Liver (tissue), 7 donors: ENCODE measurements at regions not wholly inside any gene's neighbourhood (a gene's known extent, or its start where the extent isn't known, plus 50 kb on each side); places are given as distances from the start of the nearest gene placed in this dataset.

ENCODE experiments used
- DNase-seq: peaks from one replicate; pipeline ENCODE4 v3.0.0-alpha.2; 2017; ENCODE audit warnings: low spot score
- H3K27ac ChIP-seq, 2 donors: one replicate each; pipeline ENCODE4 v1.7.0; 2013; ENCODE audit warnings: inconsistent platforms in 2 of 2, low read length in 2 of 2, control low read depth in 1 of 2, low read depth in 1 of 2, mild to moderate bottlenecking in 1 of 2
- H3K27me3 ChIP-seq, 4 donors: one replicate each; pipeline versions ENCODE4 v1.6.1 to v1.7.0; 2013; ENCODE audit warnings: low read length in 3 of 4, inconsistent platforms in 1 of 4, mild to moderate bottlenecking in 1 of 4, moderate library complexity in 1 of 4; ENCODE audit not compliant: control insufficient read depth in 4 of 4, insufficient read depth in 4 of 4
- H3K36me3 ChIP-seq, 4 donors: one replicate each; pipeline versions ENCODE4 v1.6.1 to v1.7.0; 2013; ENCODE audit warnings: low read length in 3 of 4, mild to moderate bottlenecking in 3 of 4, low read depth in 1 of 4, moderate library complexity in 1 of 4; ENCODE audit not compliant: control insufficient read depth in 4 of 4, insufficient read depth in 3 of 4
- H3K4me1 ChIP-seq, 4 donors: one replicate each; pipeline versions ENCODE4 v1.6.1 to v1.7.0; 2013; ENCODE audit warnings: low read length in 3 of 4, mild to moderate bottlenecking in 3 of 4, moderate library complexity in 1 of 4; ENCODE audit not compliant: control insufficient read depth in 4 of 4, insufficient read depth in 4 of 4
- H3K4me3 ChIP-seq, 3 donors: one replicate each; pipeline versions ENCODE4 v1.6.1 to v1.7.0; 2013; ENCODE audit warnings: low read length in 3 of 3, control low read depth in 1 of 3, low read depth in 1 of 3, mild to moderate bottlenecking in 1 of 3
- H3K9ac ChIP-seq, 2 donors: one replicate each; pipeline ENCODE4 v1.7.0; 2013; ENCODE audit warnings: low read length in 2 of 2, mild to moderate bottlenecking in 2 of 2, moderate library complexity in 2 of 2, control low read depth in 1 of 2, low read depth in 1 of 2
- H3K9me3 ChIP-seq, 4 donors: one replicate each; pipeline versions ENCODE4 v1.6.1 to v1.7.0; 2013; ENCODE audit warnings: low read length in 3 of 4; ENCODE audit not compliant: control insufficient read depth in 4 of 4
- FOXA1 ChIP-seq: IDR thresholded peaks from 2 replicates; pipeline ENCODE4 v1.6.1; 2016; ENCODE audit warnings: antibody characterized with exemption
- FOXA2 ChIP-seq: IDR thresholded peaks from 2 replicates; pipeline ENCODE4 v1.6.1; 2016; ENCODE audit warnings: antibody characterized with exemption
- GABPA ChIP-seq, 2 donors: IDR thresholded peaks in 1 of 2; conservative IDR thresholded peaks in 1 of 2; 2 replicates each; pipeline ENCODE4 v1.6.1; 2016; ENCODE audit warnings: antibody characterized with exemption in 2 of 2, mild to moderate bottlenecking in 1 of 2, moderate library complexity in 1 of 2
- HNF4A ChIP-seq, 2 donors: conservative IDR thresholded peaks; 2 replicates each; pipeline ENCODE4 v1.6.1; 2016; ENCODE audit warnings: antibody characterized with exemption in 2 of 2, mild to moderate bottlenecking in 2 of 2
- HNF4G ChIP-seq: IDR thresholded peaks from 2 replicates; pipeline ENCODE4 v1.6.1; 2016; ENCODE audit warnings: antibody characterized with exemption
- JUND ChIP-seq, 2 donors: IDR thresholded peaks; 2 replicates each; pipeline ENCODE4 v1.6.1; 2016; ENCODE audit warnings: antibody characterized with exemption in 2 of 2
- NR2F2 ChIP-seq: IDR thresholded peaks from 2 replicates; pipeline ENCODE4 v1.6.1; 2016; ENCODE audit warnings: antibody characterized with exemption
- RXRA ChIP-seq, 2 donors: IDR thresholded peaks; 2 replicates each; pipeline ENCODE4 v1.6.1; 2017 to 2018; ENCODE audit warnings: antibody characterized with exemption in 2 of 2, mild to moderate bottlenecking in 1 of 2
- SP1 ChIP-seq: IDR thresholded peaks from 2 replicates; pipeline ENCODE4 v1.6.1; 2018; ENCODE audit warnings: antibody characterized with exemption, mild to moderate bottlenecking
- TAF1 ChIP-seq: conservative IDR thresholded peaks from 2 replicates; pipeline ENCODE4 v1.6.1; 2016; ENCODE audit warnings: antibody characterized with exemption, mild to moderate bottlenecking
- YY1 ChIP-seq: IDR thresholded peaks from 2 replicates; pipeline ENCODE4 v1.6.1; 2016; ENCODE audit warnings: antibody characterized with exemption, mild to moderate bottlenecking
- WGBS: extraction: QIAGEN DNeasy Blood & Tissue Kit; methylation state at CpG from one replicate; pipeline ENCODE4 v1.1.7; 2013; 5-methylcytosine and 5-hydroxymethylcytosine counted together
- TF ChIP-seq, protein P1 (sequence below): IDR thresholded peaks from 2 replicates; pipeline ENCODE4 v1.6.1; 2016; ENCODE audit warnings: antibody characterized with exemption
- TF ChIP-seq, protein P2 (sequence below): IDR thresholded peaks from 2 replicates; pipeline ENCODE4 v1.6.1; 2016; ENCODE audit warnings: antibody characterized with exemption
- TF ChIP-seq, protein P3 (sequence below): IDR thresholded peaks from 2 replicates; pipeline ENCODE4 v1.6.1; 2016; ENCODE audit warnings: antibody characterized with exemption, mild to moderate bottlenecking
- donor health status: healthy.
- donor health status: healthy.
- donor health status: healthy.
- donor health status: healthy.

DNA sequence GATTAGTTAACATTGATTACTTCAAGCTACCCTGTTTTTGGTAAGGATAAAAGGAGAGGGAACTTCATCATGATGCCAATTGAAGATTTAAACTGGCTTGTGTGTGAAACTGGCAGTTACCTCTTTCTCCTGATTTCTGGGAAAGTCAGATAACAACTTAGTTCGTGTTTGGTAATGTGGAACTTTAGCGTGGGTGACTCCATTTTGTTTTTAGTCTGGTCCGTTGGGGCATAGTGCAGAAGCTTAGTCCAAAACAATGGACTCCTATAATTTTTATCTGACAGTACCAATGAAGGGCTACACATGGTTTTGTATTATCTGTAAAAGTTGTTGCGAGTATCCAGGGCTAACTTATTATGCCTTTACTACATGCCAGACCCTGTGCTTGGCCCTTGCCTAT lies 294.9 kb downstream of the GUCY2F start:
- H3K9ac ChIP-seq: no peak overlapping the region
- TF ChIP-seq, protein P1, sequence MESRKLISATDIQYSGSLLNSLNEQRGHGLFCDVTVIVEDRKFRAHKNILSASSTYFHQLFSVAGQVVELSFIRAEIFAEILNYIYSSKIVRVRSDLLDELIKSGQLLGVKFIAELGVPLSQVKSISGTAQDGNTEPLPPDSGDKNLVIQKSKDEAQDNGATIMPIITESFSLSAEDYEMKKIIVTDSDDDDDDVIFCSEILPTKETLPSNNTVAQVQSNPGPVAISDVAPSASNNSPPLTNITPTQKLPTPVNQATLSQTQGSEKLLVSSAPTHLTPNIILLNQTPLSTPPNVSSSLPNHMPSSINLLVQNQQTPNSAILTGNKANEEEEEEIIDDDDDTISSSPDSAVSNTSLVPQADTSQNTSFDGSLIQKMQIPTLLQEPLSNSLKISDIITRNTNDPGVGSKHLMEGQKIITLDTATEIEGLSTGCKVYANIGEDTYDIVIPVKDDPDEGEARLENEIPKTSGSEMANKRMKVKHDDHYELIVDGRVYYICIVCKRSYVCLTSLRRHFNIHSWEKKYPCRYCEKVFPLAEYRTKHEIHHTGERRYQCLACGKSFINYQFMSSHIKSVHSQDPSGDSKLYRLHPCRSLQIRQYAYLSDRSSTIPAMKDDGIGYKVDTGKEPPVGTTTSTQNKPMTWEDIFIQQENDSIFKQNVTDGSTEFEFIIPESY: no peak
- TF ChIP-seq NR2F2 (no peak), JUND (IDR thresholded peaks at IDR 0.05) (no peak), HNF4G (no peak), TAF1 (no peak), SP1 (no peak), YY1 (no peak), FOXA2 (no peak), FOXA1 (no peak), HNF4A (conservative IDR thresholded peaks at IDR 0.05) (no peak)
- TF ChIP-seq, protein P2, sequence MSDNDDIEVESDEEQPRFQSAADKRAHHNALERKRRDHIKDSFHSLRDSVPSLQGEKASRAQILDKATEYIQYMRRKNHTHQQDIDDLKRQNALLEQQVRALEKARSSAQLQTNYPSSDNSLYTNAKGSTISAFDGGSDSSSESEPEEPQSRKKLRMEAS: no peak
- TF ChIP-seq, protein P3, sequence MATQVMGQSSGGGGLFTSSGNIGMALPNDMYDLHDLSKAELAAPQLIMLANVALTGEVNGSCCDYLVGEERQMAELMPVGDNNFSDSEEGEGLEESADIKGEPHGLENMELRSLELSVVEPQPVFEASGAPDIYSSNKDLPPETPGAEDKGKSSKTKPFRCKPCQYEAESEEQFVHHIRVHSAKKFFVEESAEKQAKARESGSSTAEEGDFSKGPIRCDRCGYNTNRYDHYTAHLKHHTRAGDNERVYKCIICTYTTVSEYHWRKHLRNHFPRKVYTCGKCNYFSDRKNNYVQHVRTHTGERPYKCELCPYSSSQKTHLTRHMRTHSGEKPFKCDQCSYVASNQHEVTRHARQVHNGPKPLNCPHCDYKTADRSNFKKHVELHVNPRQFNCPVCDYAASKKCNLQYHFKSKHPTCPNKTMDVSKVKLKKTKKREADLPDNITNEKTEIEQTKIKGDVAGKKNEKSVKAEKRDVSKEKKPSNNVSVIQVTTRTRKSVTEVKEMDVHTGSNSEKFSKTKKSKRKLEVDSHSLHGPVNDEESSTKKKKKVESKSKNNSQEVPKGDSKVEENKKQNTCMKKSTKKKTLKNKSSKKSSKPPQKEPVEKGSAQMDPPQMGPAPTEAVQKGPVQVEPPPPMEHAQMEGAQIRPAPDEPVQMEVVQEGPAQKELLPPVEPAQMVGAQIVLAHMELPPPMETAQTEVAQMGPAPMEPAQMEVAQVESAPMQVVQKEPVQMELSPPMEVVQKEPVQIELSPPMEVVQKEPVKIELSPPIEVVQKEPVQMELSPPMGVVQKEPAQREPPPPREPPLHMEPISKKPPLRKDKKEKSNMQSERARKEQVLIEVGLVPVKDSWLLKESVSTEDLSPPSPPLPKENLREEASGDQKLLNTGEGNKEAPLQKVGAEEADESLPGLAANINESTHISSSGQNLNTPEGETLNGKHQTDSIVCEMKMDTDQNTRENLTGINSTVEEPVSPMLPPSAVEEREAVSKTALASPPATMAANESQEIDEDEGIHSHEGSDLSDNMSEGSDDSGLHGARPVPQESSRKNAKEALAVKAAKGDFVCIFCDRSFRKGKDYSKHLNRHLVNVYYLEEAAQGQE: no peak
- H3K27me3 ChIP-seq: peaks cover 0 to 2% (median 0%) of the 10 kb centered on the region in 4 donors
- no peaks in the 10 kb centered on the region for H3K9me3 ChIP-seq
- DNase-seq: no peak
- 70% methylated on average over 4 of the region's 4 CpGs for WGBS
- no peaks in the 10 kb centered on the region for H3K4me1 ChIP-seq
- H3K27ac ChIP-seq: no peak overlapping the region
- no peak overlapping the region for H3K4me3 ChIP-seq
- no peaks in the 10 kb centered on the region for H3K36me3 ChIP-seq

DNA sequence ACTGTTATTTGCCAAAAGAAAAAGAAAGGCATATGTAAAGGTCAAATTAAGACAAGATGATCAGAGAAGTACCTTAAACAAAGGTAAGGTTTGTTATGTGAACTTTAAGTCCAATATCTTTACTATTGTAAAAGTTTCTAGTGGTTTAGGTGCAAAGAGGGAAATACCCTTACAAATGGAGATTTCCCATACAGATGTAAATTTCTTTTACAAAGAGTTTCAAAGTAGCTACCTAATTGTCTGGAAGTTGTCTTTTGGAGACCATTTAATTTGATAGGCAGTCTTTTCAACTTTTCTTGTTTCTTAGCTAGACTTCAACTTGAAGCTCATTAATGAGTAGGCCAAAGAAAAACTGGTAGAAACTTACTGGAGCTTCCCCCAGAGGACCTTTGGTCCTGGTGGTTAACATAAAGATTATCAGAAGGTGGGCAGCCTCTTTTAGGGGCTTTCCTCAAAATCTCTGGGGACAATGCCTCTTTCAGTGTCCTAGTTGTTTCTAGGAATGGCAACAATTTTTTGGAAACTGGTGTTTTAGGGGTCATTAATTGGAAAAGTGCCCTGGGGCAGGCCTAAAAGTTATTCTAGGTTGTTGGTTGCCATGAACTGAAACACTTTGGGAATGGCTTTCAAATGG lies 297.3 kb downstream of the GUCY2F start:
- Histone ChIP-seq H3K27ac (no peak overlapping the region), H3K27me3 (peaks cover 0 to 2% (median 0%) of the 10 kb centered on the region in 4 donors), H3K4me3 (no peak overlapping the region), H3K9ac (no peak overlapping the region), H3K36me3 (no peaks in the 10 kb centered on the region), H3K4me1 (no peaks in the 10 kb centered on the region), H3K9me3 (no peaks in the 10 kb centered on the region)
- no peak for TF ChIP-seq RXRA (IDR thresholded peaks at IDR 0.05)
- no peak for TF ChIP-seq HNF4A (conservative IDR thresholded peaks at IDR 0.05)
- TF ChIP-seq, protein P1: no peak
- TF ChIP-seq GABPA (IDR thresholded peaks at IDR 0.05 in 1 of 2, conservative IDR thresholded peaks at IDR 0.05 in 1 of 2): no peak
- no peak for TF ChIP-seq TAF1
- TF ChIP-seq YY1: no peak
- TF ChIP-seq, protein P3: no peak
- no peak for DNase-seq
